Peyer's patch (tissue), 4 donors: ENCODE measurements at regions not wholly inside any gene's neighbourhood (a gene's known extent, or its start where the extent isn't known, plus 50 kb on each side); places are given as distances from the start of the nearest gene placed in this dataset.

Experiments used
- CTCF ChIP-seq, 6 experiments: fragments of 450-650 bp in 4 of 6; fragments of 200-600 bp in 2 of 6; sonication (generic) in 1 of 6; IDR thresholded peaks; one replicate each; pipeline ENCODE4 v1.5.1; 2017 to 2019; ENCODE audit warnings: antibody characterized with exemption in 6 of 6, mild to moderate bottlenecking in 3 of 6, moderate library complexity in 1 of 6
- POLR2A ChIP-seq, 2 donors: fragments of 450-650 bp; IDR thresholded peaks; one replicate each; pipeline ENCODE4 v1.5.1; 2017; ENCODE audit warnings: antibody characterized with exemption in 2 of 2, mild to moderate bottlenecking in 2 of 2, moderate library complexity in 2 of 2

- no peak for TF ChIP-seq CTCF (IDR thresholded peaks at IDR 0.05)
- no peak for TF ChIP-seq POLR2A (IDR thresholded peaks at IDR 0.05)
These were observed 534.1 kb upstream of the KCNMB2 start for GRCh38 chr3:178002113-178002512.
